Ecto neural progenitor cell (in vitro differentiated cells): ENCODE measurements at regions not wholly inside any gene's neighbourhood (a gene's known extent, or its start where the extent isn't known, plus 50 kb on each side); places are given as distances from the start of the nearest gene placed in this dataset.
"Not testable (repeated sequence)": the region's sequence is repeated elsewhere in the genome, so short reads cannot be mapped to it uniquely, and the experiment has no call there.

Experiments
- DNase-seq: peaks from one replicate; pipeline ENCODE4 v3.0.0-alpha.2; 2018; ENCODE audit warnings: low spot score

DNA sequence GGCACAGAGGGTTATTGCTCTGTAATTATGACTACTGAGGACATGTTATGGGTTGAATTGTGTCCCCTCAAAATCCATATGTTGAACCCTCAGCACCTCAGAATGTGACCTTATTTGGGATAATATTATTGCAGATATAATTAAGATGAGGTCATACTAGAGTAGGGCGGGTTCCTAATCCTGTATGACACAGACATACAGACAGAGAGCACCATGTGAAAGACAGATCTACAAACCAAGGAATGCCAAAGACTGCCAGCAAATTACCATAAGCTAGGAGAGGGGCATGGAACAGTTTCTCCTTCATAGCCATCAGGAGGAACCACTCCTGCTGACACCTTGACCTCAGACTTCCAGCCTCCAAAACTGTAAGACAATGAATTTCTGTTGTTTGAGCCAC is 115.2 kb upstream of the OTUD4 start:
- no peak for DNase-seq

- no peak for DNase-seq
Observed at GRCh38 chr4:145295122-145295521, 114.7 kb upstream of the OTUD4 start.

DNA sequence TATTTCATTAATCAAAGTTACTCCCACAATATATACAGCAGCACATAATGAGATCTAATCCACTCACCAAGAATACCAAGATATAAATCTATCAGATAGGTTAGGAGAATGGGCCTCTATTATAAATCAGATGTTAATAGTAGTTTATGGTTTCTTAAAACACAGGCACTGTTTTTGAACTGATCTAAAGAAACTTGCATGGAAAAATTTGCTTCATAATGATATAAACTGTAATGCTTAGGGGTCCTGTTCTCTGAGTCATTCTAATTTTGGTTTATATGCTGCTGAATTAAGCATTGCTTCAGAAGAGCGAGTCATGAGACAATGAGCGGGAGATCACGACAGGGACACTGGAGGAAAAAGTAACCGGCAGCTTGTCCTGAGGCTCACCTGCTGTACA is 113.3 kb upstream of the OTUD4 start:
- DNase-seq: no peak

GRCh38 chr4:145290955-145291354 is 110.6 kb upstream of the OTUD4 start:
- no peak for DNase-seq

DNA sequence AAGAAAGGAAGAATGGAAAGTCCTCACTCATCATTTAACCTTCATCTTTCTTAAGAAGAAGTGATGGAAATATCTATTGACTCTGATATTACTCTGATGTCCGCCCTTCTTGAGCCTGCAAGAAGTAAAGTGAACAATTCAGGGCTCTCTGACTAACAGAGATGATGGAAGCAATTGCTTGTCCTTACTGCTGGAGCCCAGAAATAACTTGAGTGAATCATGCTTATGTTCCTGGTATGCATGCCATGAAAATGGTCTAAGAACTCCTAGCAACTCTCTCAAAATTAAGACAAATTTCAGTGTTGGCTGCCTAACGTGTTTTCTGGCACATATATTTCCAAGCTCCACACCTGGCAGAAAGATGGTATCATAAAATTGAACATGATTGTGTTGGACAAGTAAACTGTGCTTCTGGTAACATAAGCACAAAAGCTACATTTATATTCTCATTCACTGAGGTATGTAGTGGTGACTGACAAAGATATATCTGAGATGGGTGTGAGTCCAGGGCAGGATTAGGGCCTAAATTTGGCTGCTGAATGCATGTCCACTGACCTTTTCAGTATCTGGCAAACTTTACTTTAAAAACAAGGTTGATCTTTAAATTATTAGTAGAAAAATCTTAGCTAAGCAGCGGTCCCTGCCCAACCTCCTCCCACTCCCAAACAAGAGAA is 109.2 kb upstream of the OTUD4 start:
- no peak for DNase-seq

GRCh38 chr4:145287351-145287750 is 107.0 kb upstream of the OTUD4 start:
- DNase-seq: no peak

DNA sequence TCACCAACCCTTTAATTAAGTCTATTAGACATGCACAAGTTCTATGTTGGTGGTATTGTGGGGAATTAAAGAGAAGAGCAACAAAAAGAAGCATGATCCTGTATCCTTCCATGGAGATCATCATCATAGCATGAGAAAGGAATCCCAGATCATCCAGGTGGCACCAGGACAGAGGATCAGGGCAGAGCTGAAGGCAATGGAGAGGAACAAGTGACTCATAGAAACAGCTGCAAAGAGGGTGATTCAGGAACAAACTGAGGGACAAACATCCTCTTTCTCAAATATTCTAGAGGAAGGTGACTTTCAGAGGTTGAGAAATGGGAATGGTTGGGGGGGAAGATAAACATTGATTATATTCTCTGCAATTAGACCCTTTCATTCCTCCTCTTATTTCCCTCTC is 105.5 kb upstream of the OTUD4 start:
- no peak for DNase-seq

GRCh38 chr4:145283909-145284308 is 103.5 kb upstream of the OTUD4 start:
- no peak for DNase-seq

GRCh38 chr4:145281951-145282350 is 101.6 kb upstream of the OTUD4 start:
- DNase-seq: no peak

DNA sequence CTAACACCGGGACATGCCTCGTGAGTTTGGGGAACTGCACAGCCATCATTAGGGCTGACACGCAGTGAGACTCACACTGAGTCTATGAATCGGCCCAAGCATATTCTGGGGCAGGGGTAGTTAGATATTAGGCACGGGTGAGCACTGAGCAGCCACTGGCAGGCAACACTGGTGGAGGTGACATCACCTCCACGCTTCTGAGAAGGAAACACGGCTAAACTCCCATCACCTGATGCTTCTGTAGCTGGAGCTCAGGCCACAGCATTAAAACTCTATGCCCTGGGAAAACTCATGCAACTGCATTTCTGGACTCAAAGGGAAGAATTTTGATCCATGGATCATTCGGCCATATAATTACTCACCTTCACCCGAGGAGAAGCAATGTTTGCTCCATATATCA is 100.8 kb upstream of the OTUD4 start:
- no peak for DNase-seq

DNA sequence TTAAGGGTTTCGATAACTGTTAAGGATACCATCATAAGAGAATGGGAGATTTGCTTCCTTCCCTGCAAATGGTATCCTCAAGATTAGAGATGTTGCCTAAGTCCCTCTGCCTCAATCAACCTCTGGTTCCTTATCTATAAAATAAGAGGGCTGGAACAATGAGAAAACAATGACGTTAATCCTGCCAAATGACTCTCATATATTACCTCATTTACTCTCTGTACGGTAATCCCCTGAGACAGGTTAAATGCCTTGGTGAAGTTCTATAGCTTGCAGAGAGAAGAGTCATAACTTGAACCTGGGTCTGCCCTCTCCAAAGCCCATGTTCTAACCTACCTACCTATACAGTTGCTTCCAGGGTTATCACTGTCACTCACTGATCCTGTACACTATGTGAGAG is 100.2 kb upstream of the OTUD4 start:
- no peak for DNase-seq

DNA sequence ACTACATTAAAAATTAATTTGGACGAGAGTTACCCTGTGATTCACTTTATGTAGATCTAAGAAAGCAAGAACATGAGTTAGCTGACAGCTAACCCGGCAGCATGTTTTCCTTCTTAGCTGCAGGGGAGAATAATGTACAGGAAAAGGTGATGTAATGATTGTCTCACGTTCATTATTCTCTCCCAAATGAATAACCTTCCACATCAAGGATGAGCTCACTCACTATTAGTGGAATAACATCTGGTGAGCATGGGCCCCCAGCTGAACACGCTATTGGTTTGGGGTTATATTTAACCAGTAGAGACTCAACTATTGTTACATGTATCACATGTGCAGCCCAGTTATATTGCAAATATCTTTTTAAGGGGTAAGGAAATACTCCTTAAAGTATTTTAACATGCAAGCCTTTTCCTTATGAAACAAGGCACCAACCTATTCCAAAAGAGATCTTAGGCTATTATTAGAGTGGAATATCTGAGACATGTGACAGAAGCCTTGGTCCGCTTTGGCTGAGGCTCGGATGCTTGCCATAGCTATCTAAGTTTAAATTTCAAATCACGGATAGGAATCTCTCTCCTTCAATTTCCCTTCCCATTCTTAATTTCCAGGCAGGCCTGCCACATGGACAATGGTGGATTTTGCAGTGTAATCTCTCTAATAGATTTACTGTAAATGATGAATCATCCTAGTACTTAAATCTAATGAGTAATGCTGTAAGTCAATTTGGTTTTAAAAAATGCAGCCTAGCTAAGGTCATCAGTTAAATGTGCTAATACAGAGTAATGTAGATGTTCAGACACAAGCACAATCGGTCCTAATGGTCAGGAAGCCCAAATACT is 99.0 kb upstream of the OTUD4 start:
- DNase-seq: no peak

DNA sequence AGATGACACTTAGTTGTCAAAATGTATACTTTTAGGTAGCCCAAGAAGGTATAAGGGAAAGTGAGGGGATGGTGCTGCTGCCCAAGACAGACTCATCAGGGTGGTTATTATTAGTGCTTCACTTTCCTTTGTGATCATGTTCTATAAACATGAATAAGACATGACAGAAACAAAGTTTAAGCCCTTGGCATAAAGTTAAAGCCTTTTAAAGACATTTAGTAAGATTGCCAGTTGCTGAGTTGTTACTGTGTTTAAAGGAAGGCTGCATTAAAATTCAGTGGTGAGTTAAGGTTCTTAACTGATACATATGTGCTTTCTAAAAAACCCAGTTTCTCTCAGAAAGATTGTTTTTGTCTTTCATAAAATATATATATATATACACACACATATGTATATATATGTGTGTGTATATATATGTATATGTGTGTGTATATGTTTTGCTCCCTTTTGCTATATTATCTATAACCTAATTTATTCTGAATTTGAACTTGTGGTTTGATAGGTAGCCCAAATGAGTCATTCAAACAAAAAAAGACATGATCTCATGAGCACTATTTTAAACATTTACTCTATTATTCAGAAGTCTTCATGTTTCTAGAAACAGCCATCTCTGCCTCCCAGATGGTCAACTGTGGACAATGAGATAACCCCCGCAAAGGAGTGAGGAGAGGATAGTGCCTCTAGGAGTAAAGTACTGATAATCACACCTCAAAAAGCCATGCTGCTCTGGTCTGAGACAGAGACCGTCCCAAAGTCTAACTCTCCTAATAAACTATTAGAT is 98.1 kb upstream of the OTUD4 start:
- DNase-seq: no peak

DNA sequence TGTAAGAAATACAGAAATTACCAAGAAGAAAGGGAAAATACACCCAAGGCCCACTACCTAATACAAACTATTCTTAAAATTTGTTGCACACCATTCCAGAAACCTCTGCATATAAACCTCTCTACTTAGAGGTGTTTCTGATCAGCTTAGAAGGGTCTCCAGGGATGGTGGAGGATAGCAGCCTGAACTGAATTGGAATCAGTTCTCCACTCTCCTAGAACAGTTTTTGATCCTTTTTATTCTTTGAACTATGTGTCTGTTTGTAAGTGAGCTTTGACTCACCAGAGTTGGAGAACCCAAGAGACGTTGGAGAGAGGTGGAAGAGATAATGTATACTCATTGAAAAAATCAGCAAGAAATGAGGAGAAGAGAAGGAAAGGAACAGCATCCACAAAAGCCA is 96.6 kb upstream of the OTUD4 start:
- DNase-seq: no peak

GRCh38 chr4:145276050-145276449 is 95.7 kb upstream of the OTUD4 start:
- no peak for DNase-seq

DNA sequence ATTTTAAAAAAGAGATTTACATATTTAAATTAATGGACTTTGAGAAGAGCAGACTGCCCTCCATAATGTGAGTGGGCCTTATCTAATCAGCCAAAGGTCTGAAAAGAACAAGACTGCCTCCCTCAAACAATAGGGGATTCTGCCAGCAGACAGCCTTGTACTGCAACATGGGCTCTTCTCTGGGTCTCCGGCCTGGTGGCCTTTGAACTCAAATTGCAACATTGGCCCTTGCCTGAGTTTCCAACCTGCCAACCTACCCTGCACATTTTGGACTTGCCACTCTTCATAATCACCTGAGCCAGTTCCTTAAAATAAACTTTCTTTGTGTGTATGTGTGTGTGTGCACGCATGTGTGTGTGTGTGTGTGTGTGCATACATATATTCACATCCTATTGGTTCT is 90.8 kb upstream of the OTUD4 start:
- no peak for DNase-seq

DNA sequence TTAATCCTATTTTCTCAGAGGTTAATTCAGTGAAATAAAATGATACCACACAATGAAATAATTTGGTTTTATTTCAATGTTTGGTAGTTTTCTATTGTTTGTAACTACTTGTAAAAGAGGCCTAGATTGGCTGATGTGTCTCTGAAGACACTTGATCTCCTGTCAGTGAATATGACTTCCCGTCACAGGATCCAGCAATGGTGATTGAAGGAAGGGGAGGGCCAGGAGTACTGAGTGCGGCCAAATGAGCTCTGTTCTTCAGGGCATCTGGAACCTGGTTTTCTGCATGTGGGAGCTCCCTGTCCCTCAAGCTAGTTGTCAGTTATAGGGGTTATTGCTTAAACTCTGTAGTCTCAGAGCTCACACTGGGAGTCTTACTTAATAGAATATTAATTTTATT is 86.5 kb upstream of the OTUD4 start:
- no peak for DNase-seq

- DNase-seq: no peak
Observed at GRCh38 chr4:145260091-145260490, 79.7 kb upstream of the OTUD4 start.

- not testable (repeated sequence) for DNase-seq
Observed at GRCh38 chr4:145255311-145255710, 74.9 kb upstream of the OTUD4 start.

DNA sequence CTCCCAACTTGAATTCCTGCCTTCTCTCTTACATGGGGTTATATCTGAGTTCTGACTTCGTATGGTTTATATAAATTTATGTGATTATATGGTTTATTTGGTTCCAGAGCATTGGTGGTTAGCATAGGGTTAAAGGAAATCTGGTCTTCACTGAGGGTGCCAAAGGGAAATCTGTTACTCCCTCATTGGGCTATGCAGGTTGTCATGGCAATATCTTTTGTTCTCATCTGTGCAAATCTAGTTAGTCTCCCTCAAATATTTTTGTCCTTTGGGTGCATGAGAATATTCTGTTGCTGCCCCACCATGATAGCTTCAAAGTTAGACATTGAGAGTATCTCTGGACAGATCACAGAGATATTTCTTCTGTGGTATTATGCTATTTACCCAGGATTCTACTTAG is 71.8 kb upstream of the OTUD4 start:
- no peak for DNase-seq

- no peak for DNase-seq
Observed at GRCh38 chr4:145251391-145251790, 71.0 kb upstream of the OTUD4 start.

GRCh38 chr4:145248971-145249370 is 68.6 kb upstream of the OTUD4 start:
- DNase-seq: no peak

GRCh38 chr4:145248502-145248901 is 68.1 kb upstream of the OTUD4 start:
- no peak for DNase-seq
